H1 (cell line): ENCODE measurements at regions not wholly inside any gene's neighbourhood (a gene's known extent, or its start where the extent isn't known, plus 50 kb on each side); places are given as distances from the start of the nearest gene placed in this dataset.

Source experiments
- BRCA1 ChIP-seq: IDR thresholded peaks from 2 replicates; pipeline ENCODE4 v1.6.1; 2012; ENCODE audit warnings: low read depth, low read length, improper control_type of control experiment
- CHD2 ChIP-seq: IDR thresholded peaks from 2 replicates; pipeline ENCODE4 v1.6.1; 2012; ENCODE audit warnings: low read length, improper control_type of control experiment
- CTCF ChIP-seq, 3 experiments: IDR thresholded peaks; 1 replicate in 2 of 3; 2 replicates in 1 of 3; pipeline versions ENCODE4 v1.5.1 to v1.6.1; 2011; ENCODE audit warnings: low read length in 3 of 3, mild to moderate bottlenecking in 3 of 3, inconsistent platforms in 2 of 3, low read depth in 1 of 3, moderate library complexity in 1 of 3; ENCODE audit not compliant: insufficient read depth in 1 of 3; ENCODE audit errors: control extremely low read depth in 1 of 3
- EZH2 ChIP-seq: fragments of 200-600 bp; sonication (generic); IDR thresholded peaks from 2 replicates; pipeline ENCODE4 v1.7.1; 2012; ENCODE audit warnings: low read depth, mild to moderate bottlenecking, moderate library complexity, low read length, inconsistent platforms; ENCODE audit not compliant: severe bottlenecking
- FOSL1 ChIP-seq: IDR thresholded peaks from 2 replicates; pipeline ENCODE4 v1.6.1; 2011; ENCODE audit warnings: mild to moderate bottlenecking, low read depth, low read length, moderate library complexity; ENCODE audit not compliant: insufficient read depth
- HDAC2 ChIP-seq, 2 experiments: fragments of 300-600 bp in 1 of 2; sonication (generic) in 1 of 2; IDR thresholded peaks; 2 replicates each; pipeline ENCODE4 v1.6.1; 2011 to 2012; ENCODE audit warnings: low read depth in 2 of 2, low read length in 2 of 2, mild to moderate bottlenecking in 2 of 2, moderate library complexity in 2 of 2, borderline replicate concordance in 1 of 2, inconsistent platforms in 1 of 2
- KDM5A ChIP-seq: fragments of 200-600 bp; IDR thresholded peaks from 2 replicates; pipeline ENCODE4 v1.7.1; 2012; ENCODE audit warnings: mild to moderate bottlenecking, low read length, inconsistent platforms, mixed read lengths
- POU5F1 ChIP-seq: IDR thresholded peaks from 2 replicates; pipeline ENCODE4 v1.6.1; 2011; ENCODE audit warnings: low read depth, mild to moderate bottlenecking, low read length, moderate library complexity
- TEAD4 ChIP-seq: IDR thresholded peaks from 2 replicates; pipeline ENCODE4 v1.6.1; 2012; ENCODE audit warnings: low read depth, low read length, inconsistent platforms, mixed read lengths

DNA sequence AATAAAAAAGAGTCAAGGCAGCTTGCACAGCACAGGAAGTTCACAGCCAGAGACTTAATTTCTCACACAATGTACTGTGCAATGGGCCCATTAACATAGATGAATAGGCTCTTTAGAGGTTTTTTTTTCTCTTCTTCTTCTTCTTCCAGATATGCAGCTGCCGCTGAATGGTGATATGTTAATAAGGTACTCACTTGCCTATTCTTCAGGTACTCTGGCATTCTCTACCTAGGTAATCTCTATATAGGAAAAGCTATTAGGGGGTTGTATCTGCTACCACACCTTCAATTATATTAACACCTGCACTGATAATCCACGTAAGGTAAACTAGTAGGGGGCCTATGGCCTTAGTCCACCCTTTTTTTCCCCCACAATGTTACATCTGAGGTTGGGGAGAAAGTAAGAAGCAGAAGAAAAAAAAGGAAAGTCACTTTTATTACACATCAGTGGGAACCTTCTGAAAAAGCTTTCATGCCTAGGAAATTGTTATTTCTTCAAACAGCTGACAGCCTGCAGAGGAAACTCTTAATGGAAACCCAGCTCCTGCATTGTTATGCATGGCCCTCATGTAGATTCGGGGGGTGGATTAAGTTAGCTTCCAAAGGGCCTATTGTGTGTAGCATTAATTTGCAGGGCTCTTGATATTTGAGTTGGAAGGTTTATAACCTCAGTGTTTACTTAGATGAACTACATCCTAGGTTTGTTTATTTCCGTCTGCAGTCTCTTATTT is 525.5 kb downstream of the ZIC1 start (continued):
- TF ChIP-seq POU5F1 (peak; percentile 100), EZH2 (no peak), KDM5A (no peak), FOSL1 (no peak), CHD2 (0 out of 2 replicates have a peak, but pooled peaks have one; percentile 25), CTCF (IDR thresholded peaks at IDR 0.05; ENCODE audit: control extremely low read depth in 1 of 3, insufficient read depth in 1 of 3, low read depth in 1 of 3, low read length in 3 of 3) (no peak), TEAD4 (no peak), BRCA1 (no peak), HDAC2 (IDR thresholded peaks at IDR 0.05; ENCODE audit: borderline replicate concordance in 1 of 2, low read depth in 2 of 2, low read length in 2 of 2) (peak; percentile 33 to 91; a peak in 2 of 4 replicates)
